Adrenal gland (tissue), 9 donors: ENCODE measurements at regions not wholly inside any gene's neighbourhood (a gene's known extent, or its start where the extent isn't known, plus 50 kb on each side); places are given as distances from the start of the nearest gene placed in this dataset.

Experiments used
- DNase-seq, 7 donors: peaks; one replicate each; pipeline ENCODE4 v3.0.0-alpha.2; 2019 to 2020
- H3K27ac ChIP-seq, 5 donors: fragments of 200-600 bp; sonication (generic) in 4 of 5; 1 replicate in 3 of 5; 2 replicates in 2 of 5; pipeline versions ENCODE4 v1.5.1 to v1.8.0; 2016 to 2020; ENCODE audit warnings: mild to moderate bottlenecking in 1 of 5
- H3K27me3 ChIP-seq: fragments of 200-600 bp; 2 replicates; pipeline ENCODE4 v1.8.0; 2021
- H3K36me3 ChIP-seq, 2 donors: fragments of 200-600 bp; replicated peaks in 1 of 2; 1 replicate in 1 of 2; 2 replicates in 1 of 2; pipeline versions ENCODE4 v1.5.1 to v1.8.0; 2018 to 2022
- H3K4me1 ChIP-seq, 2 donors: fragments of 200-600 bp; replicated peaks in 1 of 2; 1 replicate in 1 of 2; 2 replicates in 1 of 2; pipeline versions ENCODE4 v1.5.1 to v1.8.0; 2018 to 2021
- H3K4me3 ChIP-seq, 4 donors: fragments of 200-600 bp; sonication (generic) in 3 of 4; one replicate each; pipeline ENCODE4 v1.5.1; 2016 to 2018
- H3K9me3 ChIP-seq, 3 donors: fragments of 200-600 bp; sonication (generic) in 1 of 3; replicated peaks in 1 of 3; 1 replicate in 2 of 3; 2 replicates in 1 of 3; pipeline versions ENCODE4 v1.5.1 to v1.8.0; 2016 to 2021
- POLR2A ChIP-seq, 2 donors: fragments of 450-650 bp; IDR thresholded peaks; one replicate each; pipeline ENCODE4 v1.6.1; 2017; ENCODE audit warnings: antibody characterized with exemption in 2 of 2, mild to moderate bottlenecking in 2 of 2, moderate library complexity in 1 of 2
- WGBS, 4 donors: extraction: QIAGEN DNeasy Blood & Tissue Kit in 2 of 4; methylation state at CpG; one replicate each; pipeline versions ENCODE4 v1.1.5 to v1.1.7; 2013 to 2017; 5-methylcytosine and 5-hydroxymethylcytosine counted together
- intact Hi-C, 2 donors: fragments of 100-400 bp; cut with DNase I; formaldehyde crosslinking; loops; one replicate each; pipeline versions ENCODE4 v1.14.1 to v1.15.0; 2022 to 2023
- TF ChIP-seq, protein P1 (sequence below), 6 experiments: fragments of 450-650 bp in 4 of 6; fragments of 200-600 bp in 2 of 6; sonication (generic) in 1 of 6; IDR thresholded peaks; 1 replicate in 5 of 6; 2 replicates in 1 of 6; pipeline versions ENCODE4 v1.5.1 to v1.8.0; 2016 to 2021; ENCODE audit warnings: antibody characterized with exemption in 6 of 6, mild to moderate bottlenecking in 2 of 6, moderate library complexity in 1 of 6
- donor health status: healthy with polysubstance abuse.
- donor health status: Bipolar disorder and iron deficiency.
- donor health status: DM: yes; HTN: yes; CAD: no.
- donor health status: DM: no; HTN: no; CAD: no.
- donor health status: DM: no; HTN: no; CAD: no.

DNA sequence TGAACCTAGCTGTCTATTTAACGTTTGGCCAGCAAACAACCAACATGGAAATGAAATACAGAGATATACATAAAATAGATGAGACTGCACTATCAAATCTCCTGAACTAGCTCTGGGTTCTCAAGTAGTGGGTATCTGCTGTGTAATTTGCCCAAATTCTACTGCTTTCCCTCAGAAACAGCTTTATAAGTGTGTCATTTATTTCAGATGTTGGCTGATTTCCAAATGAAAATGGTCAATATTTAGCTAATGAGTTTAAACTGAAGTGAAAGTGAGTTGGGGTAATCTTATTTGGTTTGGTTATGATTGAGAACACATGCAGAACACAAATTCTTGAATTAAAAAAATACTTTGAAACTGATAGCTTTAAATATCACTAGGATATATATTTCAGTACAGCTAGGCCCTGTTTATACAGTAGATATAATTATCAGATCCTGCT is 601.7 kb upstream of the CXADR start:
- H3K9me3 ChIP-seq = no peaks in the 10 kb centered on the region
- DNase-seq = no peak
- no peak for TF ChIP-seq POLR2A (IDR thresholded peaks at IDR 0.05)
- TF ChIP-seq, protein P1, sequence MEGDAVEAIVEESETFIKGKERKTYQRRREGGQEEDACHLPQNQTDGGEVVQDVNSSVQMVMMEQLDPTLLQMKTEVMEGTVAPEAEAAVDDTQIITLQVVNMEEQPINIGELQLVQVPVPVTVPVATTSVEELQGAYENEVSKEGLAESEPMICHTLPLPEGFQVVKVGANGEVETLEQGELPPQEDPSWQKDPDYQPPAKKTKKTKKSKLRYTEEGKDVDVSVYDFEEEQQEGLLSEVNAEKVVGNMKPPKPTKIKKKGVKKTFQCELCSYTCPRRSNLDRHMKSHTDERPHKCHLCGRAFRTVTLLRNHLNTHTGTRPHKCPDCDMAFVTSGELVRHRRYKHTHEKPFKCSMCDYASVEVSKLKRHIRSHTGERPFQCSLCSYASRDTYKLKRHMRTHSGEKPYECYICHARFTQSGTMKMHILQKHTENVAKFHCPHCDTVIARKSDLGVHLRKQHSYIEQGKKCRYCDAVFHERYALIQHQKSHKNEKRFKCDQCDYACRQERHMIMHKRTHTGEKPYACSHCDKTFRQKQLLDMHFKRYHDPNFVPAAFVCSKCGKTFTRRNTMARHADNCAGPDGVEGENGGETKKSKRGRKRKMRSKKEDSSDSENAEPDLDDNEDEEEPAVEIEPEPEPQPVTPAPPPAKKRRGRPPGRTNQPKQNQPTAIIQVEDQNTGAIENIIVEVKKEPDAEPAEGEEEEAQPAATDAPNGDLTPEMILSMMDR (IDR thresholded peaks at IDR 0.05) = no peak
- H3K27ac ChIP-seq = peak overlapping the region in 4 of 5 donors; percentile 30 to 69 (median 41)
- intact Hi-C loops = no loop called here
- no peaks in the 10 kb centered on the region for H3K36me3 ChIP-seq
- 35 to 75% (median 67%) methylated on average over 1 of the region's 1 CpG for WGBS, 4 donors
- peaks cover 14 to 18% of the 10 kb centered on the region in 2 donors for H3K4me1 ChIP-seq
- H3K4me3 ChIP-seq = no peak overlapping the region
- H3K27me3 ChIP-seq = no peaks in the 10 kb centered on the region

DNA sequence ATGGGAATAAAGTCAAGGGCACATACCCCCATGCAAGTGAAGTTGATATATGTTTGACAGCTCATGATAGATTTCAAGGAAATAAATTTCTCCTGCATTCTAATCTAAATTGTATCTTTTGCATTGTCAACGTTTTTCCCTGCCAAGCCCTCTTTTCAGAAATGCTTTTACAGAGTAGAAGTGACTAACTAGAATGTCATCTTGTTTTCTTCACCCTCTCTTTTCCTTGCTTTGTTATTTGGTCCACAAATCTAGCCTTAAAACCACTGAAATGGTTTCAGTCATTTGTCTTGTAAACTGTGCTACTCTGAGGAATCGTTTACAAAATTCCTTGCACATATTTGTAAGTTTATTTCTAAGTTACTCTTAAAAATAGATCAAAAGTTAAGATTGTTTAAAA is 600.8 kb upstream of the CXADR start:
- Histone ChIP-seq H3K4me1 (peaks cover 14 to 18% of the 10 kb centered on the region in 2 donors), H3K9me3 (no peaks in the 10 kb centered on the region), H3K27me3 (no peaks in the 10 kb centered on the region), H3K36me3 (no peaks in the 10 kb centered on the region), H3K27ac (peak overlapping the region in 4 of 5 donors; percentile 30 to 69 (median 41)), H3K4me3 (no peak overlapping the region)
- intact Hi-C loops = no loop called here
- TF ChIP-seq POLR2A (IDR thresholded peaks at IDR 0.05) = no peak
- TF ChIP-seq, protein P1 (IDR thresholded peaks at IDR 0.05) = no peak
- 13 to 21% (median 14%) methylated on average over 2 of the region's 2 CpGs for WGBS, 4 donors
- no peak for DNase-seq

DNA sequence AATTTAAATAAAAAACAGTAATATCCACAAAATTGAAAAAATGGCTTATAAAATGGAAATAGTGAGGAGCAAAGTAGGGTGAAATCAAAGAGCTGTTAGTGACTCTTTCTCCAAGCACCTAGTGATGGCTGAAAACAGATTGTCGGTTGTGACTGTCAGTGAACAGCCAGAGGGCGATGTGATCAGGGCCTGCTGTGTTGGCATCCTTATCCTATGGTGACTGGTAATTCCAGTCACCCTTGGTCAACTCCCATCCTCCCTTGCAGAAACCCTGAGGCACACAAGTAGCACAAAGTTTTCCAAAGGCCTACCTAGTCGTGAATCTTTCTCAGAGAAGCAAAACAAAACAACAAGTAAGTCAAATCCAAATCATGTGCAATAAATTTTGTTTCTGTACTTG is 599.8 kb upstream of the CXADR start:
- intact Hi-C loops = no loop called here
- WGBS, 4 donors = 64 to 91% (median 72%) methylated on average over 3 of the region's 3 CpGs
- Histone ChIP-seq H3K4me3 (no peak overlapping the region), H3K27ac (peak overlapping the region in 1 of 5 donors; percentile 50), H3K4me1 (peaks cover 14 to 18% of the 10 kb centered on the region in 2 donors), H3K9me3 (no peaks in the 10 kb centered on the region), H3K27me3 (no peaks in the 10 kb centered on the region), H3K36me3 (no peaks in the 10 kb centered on the region)
- TF ChIP-seq, protein P1 (IDR thresholded peaks at IDR 0.05) = no peak
- TF ChIP-seq POLR2A (IDR thresholded peaks at IDR 0.05) = no peak
- no peak for DNase-seq

DNA sequence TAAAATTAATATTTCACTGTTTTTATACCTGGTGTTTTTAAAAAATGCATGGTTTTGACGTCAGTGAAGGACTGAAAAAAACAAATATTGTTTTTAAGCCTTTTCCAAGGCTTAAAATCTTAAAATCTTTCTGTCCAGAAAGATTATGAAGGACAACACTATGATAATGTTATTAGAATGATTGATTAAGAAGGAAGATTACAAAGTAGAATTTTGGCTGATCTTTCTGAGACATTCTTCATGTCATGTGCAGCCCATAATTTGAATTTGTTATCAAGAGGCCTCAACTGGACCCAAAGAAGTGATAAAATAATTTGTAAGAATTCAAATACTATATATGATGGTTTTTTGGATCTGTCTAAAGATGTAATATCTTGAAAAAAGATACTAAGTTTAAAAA is 584.4 kb upstream of the CXADR start:
- Histone ChIP-seq H3K27ac (no peak overlapping the region), H3K9me3 (no peaks in the 10 kb centered on the region), H3K36me3 (no peaks in the 10 kb centered on the region), H3K27me3 (no peaks in the 10 kb centered on the region), H3K4me3 (no peak overlapping the region), H3K4me1 (peaks cover 0 to 17% of the 10 kb centered on the region in 2 donors)
- intact Hi-C loops = no loop called here
- 0 to 19% (median 1%) methylated on average over 1 of the region's 1 CpG for WGBS, 4 donors
- TF ChIP-seq, protein P1 (IDR thresholded peaks at IDR 0.05) = no peak
- no peak for TF ChIP-seq POLR2A (IDR thresholded peaks at IDR 0.05)
- DNase-seq = no peak
